Stimulated activated CD4-positive, alpha-beta T cell treated with anti-CD3 and anti-CD28 coated beads, Interleukin-4, amount 100 ng/mL, for 24 hours (primary cell): ENCODE measurements at regions not wholly inside any gene's neighbourhood (a gene's known extent, or its start where the extent isn't known, plus 50 kb on each side); places are given as distances from the start of the nearest gene placed in this dataset.
"Not testable (repeated sequence)": the region's sequence is repeated elsewhere in the genome, so short reads cannot be mapped to it uniquely, and the experiment has no call there.

Experiments used
- DNase-seq: peaks from one replicate; pipeline ENCODE4 v3.0.0-alpha.2; 2020

- not testable (repeated sequence) for DNase-seq
Observed at GRCh38 chr1:121006826-121007225, 117.3 kb downstream of the PPIAL4A start.

GRCh38 chr1:121007755-121008154 lies 118.2 kb downstream of the PPIAL4A start:
- not testable (repeated sequence) for DNase-seq

- DNase-seq, result peak; percentile 9
Observed at GRCh38 chr1:121008512-121009215, 119.1 kb downstream of the PPIAL4A start.

GRCh38 chr1:121009216-121010057 lies 119.9 kb downstream of the PPIAL4A start:
- peak; percentile 67 for DNase-seq

DNA sequence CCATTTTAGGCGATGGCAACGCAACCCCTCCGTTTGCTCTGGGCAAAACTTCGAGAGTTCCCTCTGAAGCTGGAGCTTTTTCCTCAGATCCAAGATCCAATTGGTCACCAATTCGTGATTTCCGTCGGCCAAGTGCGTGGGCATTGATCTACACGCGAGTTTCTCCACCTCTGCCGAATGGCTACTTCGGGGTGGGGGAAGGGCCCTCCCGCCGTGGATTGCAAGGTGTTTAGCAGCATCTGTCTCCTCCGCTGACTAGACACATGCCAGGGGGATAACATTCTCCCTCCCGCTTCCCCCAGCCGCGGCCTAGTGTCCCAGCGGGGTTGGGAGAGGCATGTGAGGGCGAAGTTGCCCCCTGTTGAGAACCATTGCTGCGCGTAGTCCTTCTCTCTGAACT lies 120.6 kb downstream of the PPIAL4A start:
- DNase-seq, result not testable (repeated sequence)

DNA sequence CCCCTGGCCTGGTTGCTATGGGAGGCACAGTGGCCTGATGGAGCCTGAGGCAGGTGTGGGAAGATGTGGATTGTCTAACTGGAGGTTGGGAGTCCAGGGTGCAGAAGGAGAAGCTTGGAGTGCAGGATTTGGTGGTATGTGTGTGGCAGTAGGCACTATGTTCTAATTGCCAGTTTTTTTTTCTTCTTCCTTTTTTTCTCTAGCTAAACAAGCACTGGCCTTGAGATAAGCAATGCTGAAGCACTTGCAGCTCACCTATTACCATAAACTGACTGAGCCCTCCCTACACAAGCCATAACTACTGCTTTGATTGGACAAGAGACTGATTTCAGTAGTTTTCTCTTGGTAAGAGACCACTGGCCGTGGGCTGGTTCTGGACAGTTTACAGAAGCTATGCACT lies 123.6 kb downstream of the PPIAL4A start:
- not testable (repeated sequence) for DNase-seq

- peak; percentile 54 for DNase-seq
Observed at GRCh38 chr1:121016182-121017028, 126.8 kb downstream of the PPIAL4A start.

GRCh38 chr1:121019715-121020349 lies 130.3 kb downstream of the PPIAL4A start:
- DNase-seq, result not testable (repeated sequence)

DNA sequence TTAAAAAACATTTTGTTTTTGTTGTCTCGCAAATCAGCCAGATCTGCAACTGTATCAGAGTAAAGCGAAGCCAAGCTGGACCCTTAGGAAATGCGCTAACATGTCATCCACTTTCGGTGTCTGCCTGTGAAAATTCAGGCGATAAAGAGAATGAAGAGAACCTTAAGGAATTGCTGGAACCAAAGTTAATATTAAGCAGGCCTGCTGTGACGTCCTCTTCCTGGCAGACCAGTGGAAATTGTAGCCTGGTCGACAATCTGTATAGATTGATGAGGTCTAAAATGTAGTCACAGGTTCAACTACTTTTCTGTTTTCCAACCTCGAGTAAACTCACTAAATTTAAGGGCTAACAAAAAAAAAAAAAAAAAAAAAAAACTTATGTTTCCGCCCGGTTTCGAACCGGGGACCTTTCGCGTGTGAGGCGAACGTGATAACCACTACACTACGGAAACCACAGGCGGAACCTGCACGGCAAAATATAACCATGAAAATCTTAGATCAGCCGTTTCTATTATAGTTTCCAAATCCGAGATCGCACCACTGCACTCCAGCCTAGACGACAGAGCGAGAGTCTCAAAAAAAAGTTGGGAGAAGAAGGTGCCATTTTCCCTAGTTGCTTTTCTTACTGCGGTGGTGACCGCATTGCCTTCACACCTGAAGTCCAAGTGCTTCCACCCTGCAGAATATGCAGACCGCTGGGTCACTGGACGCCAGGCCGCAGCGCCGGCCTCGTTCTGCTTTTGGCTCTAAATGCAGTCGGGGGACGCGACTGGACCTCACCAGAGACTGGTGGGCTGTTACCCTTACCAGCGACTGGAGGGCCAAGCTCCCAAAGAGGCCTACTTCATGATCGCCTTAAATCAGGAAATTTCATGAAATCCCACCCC lies 131.0 kb downstream of the PPIAL4A start:
- peak; percentile 73 for DNase-seq

DNA sequence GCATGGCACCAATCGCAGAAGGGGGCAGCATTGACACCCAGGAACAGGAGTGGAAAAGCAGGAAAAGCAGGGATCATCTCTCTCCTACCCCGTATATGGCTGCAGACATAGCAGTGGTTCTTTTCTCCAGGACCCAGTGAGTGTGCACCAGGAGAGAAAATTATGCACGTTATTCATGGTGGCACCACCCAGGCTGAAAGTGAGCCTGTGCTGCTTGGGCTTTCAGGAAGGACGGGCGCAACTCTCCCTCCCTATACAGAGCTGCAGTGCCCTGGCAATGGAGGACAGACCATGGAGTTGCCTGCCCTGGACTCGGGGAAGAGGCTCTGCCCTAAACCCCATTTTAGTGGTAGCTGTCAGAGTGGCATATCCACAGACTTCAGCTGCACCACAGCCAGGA lies 132.1 kb downstream of the PPIAL4A start:
- DNase-seq, result not testable (repeated sequence)

GRCh38 chr1:121032878-121033494 lies 143.4 kb downstream of the PPIAL4A start:
- not testable (repeated sequence) for DNase-seq

DNA sequence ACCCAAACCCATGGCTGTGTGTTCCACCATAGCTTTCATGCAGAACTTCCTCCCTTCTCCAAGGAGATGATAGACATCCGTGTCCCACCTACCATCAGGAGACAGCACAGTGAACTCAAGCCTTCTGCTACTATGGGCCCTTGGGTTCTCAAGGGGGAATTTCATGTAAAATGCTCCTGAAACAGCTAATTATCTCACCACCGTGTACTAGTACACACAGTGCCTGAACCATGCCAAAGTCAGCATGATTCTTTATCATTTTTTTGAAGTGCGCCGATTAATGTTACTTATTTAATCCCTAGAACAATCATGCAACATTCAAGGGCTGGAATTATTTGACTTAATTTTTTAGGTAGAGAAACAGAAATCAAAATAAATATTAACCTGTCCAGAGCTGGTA lies 147.2 kb downstream of the PPIAL4A start:
- not testable (repeated sequence) for DNase-seq

GRCh38 chr1:121040974-121041373 lies 143.2 kb downstream of the FAM72B start:
- not testable (repeated sequence) for DNase-seq

- not testable (repeated sequence) for DNase-seq
Observed at GRCh38 chr1:121041497-121041896, 142.6 kb downstream of the FAM72B start.

DNA sequence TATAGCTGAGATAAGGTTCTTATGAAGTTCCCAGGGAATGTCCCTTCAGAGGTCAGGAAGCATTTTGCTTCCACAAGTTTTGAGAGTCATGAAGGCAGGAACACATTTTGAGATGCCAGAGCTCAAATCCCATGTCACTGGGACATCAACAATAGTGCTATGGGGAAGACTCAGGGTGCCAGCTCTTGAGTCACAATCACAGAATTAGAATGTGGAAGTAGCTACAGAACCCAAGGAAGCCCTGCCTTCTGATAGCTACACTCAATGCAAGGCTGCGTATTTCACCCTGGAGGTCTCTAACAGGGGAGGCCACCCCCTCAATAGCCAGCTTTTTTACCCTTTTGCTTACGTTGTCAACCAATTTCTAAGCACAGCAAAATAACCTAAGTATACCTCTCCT lies 141.3 kb downstream of the FAM72B start:
- DNase-seq, result not testable (repeated sequence)

DNA sequence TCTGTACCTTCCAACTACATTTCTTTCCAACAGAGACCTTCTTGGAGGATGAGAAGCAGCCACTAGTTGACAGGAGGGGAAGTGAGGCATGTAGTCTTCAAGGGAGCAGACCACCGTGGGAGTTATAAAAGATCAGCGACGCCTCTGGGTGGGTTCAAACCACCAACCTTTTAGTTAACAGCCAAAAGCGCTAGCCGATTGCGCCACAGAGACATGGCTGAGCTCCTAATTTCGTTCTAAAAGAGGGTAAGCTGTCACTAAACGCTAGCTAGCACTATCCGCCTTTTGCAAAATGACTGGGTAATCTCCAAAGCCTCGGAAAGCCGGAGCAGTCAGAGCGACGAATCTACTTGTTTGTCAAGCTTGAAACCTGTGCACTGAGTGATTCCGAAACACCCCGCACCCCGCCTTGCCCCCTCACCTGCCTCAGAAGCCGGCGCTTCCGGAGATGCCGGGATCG lies 135.8 kb downstream of the FAM72B start:
- DNase-seq, result peak; percentile 33

DNA sequence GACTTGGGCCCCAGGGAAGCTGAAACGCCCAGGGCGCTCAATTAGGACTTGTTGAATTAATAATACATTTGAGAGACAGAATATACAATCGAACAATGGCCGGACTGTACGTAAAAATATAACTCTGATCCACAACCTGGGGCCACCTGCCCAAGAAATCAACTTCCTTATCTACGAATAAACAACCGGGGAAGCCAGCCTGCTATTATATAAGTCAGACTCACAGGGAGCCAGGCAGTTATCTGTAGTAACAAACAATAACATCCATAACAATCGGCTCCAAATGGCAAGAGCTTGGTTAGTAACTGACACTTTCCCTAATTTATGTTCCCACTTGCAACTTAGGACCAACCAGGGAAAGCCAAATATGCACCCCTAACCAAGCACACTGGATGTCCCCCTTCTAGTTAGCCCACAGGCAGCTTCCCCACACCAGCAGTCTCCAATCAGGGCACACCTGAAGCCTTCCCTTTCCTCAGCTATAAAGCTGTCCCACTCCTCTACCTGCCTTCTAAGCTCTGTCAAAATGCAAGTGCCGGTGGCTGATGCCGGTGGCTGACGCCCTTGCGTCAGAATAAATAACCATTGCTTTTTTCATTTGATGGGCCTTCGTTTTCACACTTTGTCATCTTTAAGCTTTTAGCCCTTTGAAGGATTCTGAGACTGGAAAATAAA lies 135.2 kb downstream of the FAM72B start:
- DNase-seq, result not testable (repeated sequence)

DNA sequence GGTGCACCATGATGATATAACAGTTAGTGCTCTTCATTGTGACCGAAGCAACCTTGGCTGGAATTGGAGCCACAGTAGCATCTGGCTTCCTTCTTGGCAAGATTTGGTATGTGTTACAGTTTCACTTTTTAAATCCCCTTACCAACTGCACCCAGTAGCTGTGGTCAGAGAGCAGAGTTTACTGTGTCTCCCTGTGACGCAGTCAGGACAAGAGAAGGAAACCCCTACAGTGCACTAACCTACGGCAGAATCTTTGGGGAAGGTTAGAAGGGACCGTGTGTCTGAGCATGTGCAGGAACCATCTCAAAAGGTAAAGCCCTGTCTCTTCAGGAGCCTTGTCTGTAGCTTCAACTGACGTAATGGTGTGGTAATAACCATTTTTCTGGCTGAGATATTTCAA lies 134.0 kb downstream of the FAM72B start:
- not testable (repeated sequence) for DNase-seq

DNA sequence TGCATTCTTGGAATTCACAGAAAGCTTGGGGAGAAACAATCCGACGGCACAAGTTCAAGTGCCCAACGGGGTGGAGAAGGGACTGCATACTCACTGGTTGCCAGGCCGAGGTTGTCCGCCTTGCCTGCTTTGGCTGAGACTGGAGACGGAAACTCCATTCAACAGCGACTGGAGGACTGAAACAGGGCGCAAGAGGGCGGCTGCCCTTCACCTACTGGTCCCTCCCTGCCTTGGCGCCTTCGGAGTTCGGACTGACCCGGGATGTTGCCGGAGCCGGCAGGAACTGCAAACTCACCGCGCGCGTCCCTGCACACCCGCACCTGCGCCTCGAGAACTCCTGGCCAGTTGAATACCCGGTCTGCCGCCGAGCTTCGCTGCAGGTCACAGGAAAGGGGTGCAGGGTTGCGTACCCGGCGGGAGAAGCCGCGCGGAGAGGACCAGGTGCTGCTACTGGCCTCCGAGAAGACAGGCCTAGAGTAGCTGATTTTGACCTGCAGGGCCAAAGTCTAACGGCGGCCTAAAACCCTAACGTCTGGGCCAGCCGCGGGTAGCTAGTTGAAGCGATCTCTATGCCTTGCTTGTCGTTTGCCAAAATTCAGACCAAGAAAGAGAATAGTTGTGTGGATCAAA lies 132.9 kb downstream of the FAM72B start:
- not testable (repeated sequence) for DNase-seq
